Activated CD8-positive, alpha-beta memory T cell treated with anti-CD3 and anti-CD28 coated beads, Interleukin-2, amount 10 ng/mL, durations not matched to agents 7 days and 5 days (primary cell): ENCODE measurements at regions not wholly inside any gene's neighbourhood (a gene's known extent, or its start where the extent isn't known, plus 50 kb on each side); places are given as distances from the start of the nearest gene placed in this dataset.

Source experiments
- ATAC-seq: fragments of 150-1000 bp; cut with Tn5 transposase; one replicate; pipeline ENCODE4 v1.10.0; 2021; ENCODE audit warnings: moderate library complexity
- CTCF ChIA-PET: fragments of 350-600 bp; sonication (Branson Sonifier 250); formaldehyde crosslinking; loops from one replicate; lab custom pipeline; 2021; ENCODE audit warnings: antibody characterized with exemption; lab: Charles Lee
- DNase-seq: peaks from one replicate; pipeline ENCODE4 v3.0.0-alpha.2; 2020
- H3K27ac Mint-ChIP-seq: one replicate; pipeline ENCODE4 v1.8.0; 2021; ENCODE audit warnings: mild to moderate bottlenecking, mixed read lengths
- H3K27me3 Mint-ChIP-seq: one replicate; pipeline ENCODE4 v1.8.0; 2021; ENCODE audit warnings: mixed read lengths
- H3K36me3 Mint-ChIP-seq: one replicate; pipeline ENCODE4 v1.8.0; 2021; ENCODE audit warnings: mild to moderate bottlenecking, mixed read lengths
- H3K4me1 Mint-ChIP-seq: one replicate; pipeline ENCODE4 v1.8.0; 2021; ENCODE audit warnings: mixed read lengths
- H3K4me3 Mint-ChIP-seq: one replicate; pipeline ENCODE4 v1.8.0; 2021; ENCODE audit warnings: mild to moderate bottlenecking, moderate library complexity, mixed read lengths
- H3K9me3 Mint-ChIP-seq: one replicate; pipeline ENCODE4 v1.8.0; 2022; ENCODE audit warnings: low read depth, mixed read lengths

GRCh38 chr22:48931452-48931851 lies 896.2 kb downstream of the BRD1 start:
- Mint-ChIP-seq H3K27ac (no peak overlapping the region), H3K36me3 (no peaks in the 10 kb centered on the region), H3K4me3 (no peak overlapping the region), H3K27me3 (no peaks in the 10 kb centered on the region), H3K9me3 (no peaks in the 10 kb centered on the region), H3K4me1 (no peaks in the 10 kb centered on the region)
- CTCF ChIA-PET: no interaction called here
- ATAC-seq (no peak), DNase-seq (peak; percentile 22)

GRCh38 chr22:48929276-48929790 lies 898.3 kb downstream of the BRD1 start:
- DNase-seq (peak; percentile 16), ATAC-seq (no peak)
- no peaks in the 10 kb centered on the region for H3K27me3 Mint-ChIP-seq
- no peaks in the 10 kb centered on the region for H3K36me3 Mint-ChIP-seq
- H3K4me1 Mint-ChIP-seq: no peaks in the 10 kb centered on the region
- no peak overlapping the region for H3K27ac Mint-ChIP-seq
- no peak overlapping the region for H3K4me3 Mint-ChIP-seq
- no peaks in the 10 kb centered on the region for H3K9me3 Mint-ChIP-seq
- CTCF ChIA-PET: no interaction called here

DNA sequence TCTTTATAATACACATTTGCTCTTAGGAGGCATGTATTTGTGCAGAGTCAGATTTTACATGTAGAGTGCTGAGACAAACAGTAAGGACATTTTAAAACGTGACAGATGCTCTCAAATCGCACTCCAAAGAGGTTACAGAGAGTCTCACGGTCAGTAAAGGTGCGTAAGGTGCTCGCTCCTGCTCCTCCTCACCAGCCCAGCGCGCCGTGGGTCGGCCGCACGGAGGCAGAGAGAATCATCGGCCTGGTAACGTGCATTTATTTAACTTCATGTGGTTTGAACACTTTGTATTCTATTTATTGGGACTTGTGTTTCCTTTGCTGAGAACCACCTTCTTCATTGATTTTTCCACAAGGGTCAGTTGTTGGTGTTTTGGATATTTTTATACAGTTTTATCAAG lies 900.1 kb downstream of the BRD1 start:
- H3K9me3 Mint-ChIP-seq: no peaks in the 10 kb centered on the region
- ATAC-seq: no peak
- no peaks in the 10 kb centered on the region for H3K27me3 Mint-ChIP-seq
- CTCF ChIA-PET: no interaction called here
- peak; percentile 28 for DNase-seq
- no peak overlapping the region for H3K4me3 Mint-ChIP-seq
- H3K4me1 Mint-ChIP-seq: no peaks in the 10 kb centered on the region
- no peaks in the 10 kb centered on the region for H3K36me3 Mint-ChIP-seq
- H3K27ac Mint-ChIP-seq: no peak overlapping the region

GRCh38 chr22:48926643-48927042 lies 901.0 kb downstream of the BRD1 start:
- Mint-ChIP-seq H3K27ac (no peak overlapping the region), H3K4me1 (no peaks in the 10 kb centered on the region), H3K27me3 (no peaks in the 10 kb centered on the region), H3K4me3 (no peak overlapping the region), H3K9me3 (no peaks in the 10 kb centered on the region), H3K36me3 (no peaks in the 10 kb centered on the region)
- ATAC-seq: no peak
- DNase-seq: peak; percentile 21
- CTCF ChIA-PET: no interaction called here

DNA sequence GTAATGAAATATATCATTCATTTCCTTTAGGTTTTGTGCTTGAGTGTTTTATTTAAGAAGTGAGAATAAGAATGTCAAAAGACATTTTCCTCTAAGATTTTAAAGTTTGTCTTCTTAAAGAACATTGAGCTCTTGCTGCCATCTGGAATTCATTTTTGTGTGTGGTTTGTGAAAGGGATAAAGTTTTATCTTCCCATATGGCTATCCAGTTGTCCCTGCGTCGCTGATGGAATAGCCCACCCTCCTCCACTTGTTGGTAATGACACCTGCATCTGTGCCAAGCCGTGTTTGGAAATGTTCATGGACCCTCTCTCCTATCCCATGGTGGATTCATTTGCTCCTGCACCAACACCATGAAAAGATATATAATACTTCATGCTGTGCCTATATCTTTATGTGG lies 901.5 kb downstream of the BRD1 start:
- no peak for ATAC-seq
- Mint-ChIP-seq H3K36me3 (no peaks in the 10 kb centered on the region), H3K4me3 (no peak overlapping the region), H3K9me3 (no peaks in the 10 kb centered on the region), H3K4me1 (no peaks in the 10 kb centered on the region), H3K27me3 (no peaks in the 10 kb centered on the region), H3K27ac (no peak overlapping the region)
- no peak for DNase-seq
- CTCF ChIA-PET: no interaction called here

- peak; percentile 28 for DNase-seq
- Mint-ChIP-seq H3K27me3 (no peaks in the 10 kb centered on the region), H3K27ac (no peak overlapping the region), H3K4me1 (no peaks in the 10 kb centered on the region), H3K4me3 (no peak overlapping the region), H3K9me3 (no peaks in the 10 kb centered on the region), H3K36me3 (no peaks in the 10 kb centered on the region)
- ATAC-seq: no peak
- CTCF ChIA-PET: no interaction called here
These were observed 902.2 kb downstream of the BRD1 start for GRCh38 chr22:48925450-48925849.

- Mint-ChIP-seq H3K36me3 (no peaks in the 10 kb centered on the region), H3K27me3 (no peaks in the 10 kb centered on the region), H3K4me1 (no peaks in the 10 kb centered on the region), H3K9me3 (no peaks in the 10 kb centered on the region), H3K27ac (no peak overlapping the region), H3K4me3 (no peak overlapping the region)
- no peak for ATAC-seq
- CTCF ChIA-PET: no interaction called here
- peak; percentile 11 for DNase-seq
These were observed 903.7 kb downstream of the BRD1 start for GRCh38 chr22:48923996-48924395.

DNA sequence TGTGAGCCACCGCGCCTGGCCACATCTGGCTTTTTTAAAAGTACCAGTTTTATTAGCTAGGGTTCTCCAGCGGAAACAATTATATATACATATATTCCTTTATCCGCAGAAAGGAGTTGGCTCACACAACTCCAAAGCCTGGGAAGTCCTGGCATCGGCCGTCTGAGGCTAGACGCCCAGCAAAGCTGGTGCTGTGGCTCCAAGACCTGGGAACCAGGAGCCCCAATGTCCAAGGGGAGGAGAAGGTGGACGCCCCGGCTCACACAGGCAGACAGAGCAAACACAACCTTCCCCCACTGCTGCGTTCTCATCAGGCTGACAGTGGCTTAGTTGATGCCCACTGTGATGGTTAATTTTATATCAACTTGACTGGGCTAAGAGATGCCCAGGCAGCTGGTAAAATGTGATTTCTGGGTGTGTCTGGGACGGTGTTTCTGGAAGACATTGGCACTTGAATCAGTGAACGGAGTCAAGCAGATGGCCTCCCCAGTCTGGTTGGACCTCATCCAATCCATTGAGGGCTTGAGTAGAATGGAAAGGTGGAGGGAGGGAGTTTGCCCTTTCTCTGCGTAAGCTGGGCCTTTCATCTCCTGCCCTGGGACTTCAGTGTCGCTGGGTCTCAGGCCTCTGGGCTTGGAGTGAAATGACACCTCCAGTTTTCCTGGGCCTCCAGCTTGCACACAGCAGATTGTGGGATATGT lies 904.4 kb downstream of the BRD1 start:
- H3K36me3 Mint-ChIP-seq: no peaks in the 10 kb centered on the region
- peak; percentile 21 for DNase-seq
- ATAC-seq: no peak
- H3K27me3 Mint-ChIP-seq: no peaks in the 10 kb centered on the region
- H3K9me3 Mint-ChIP-seq: no peaks in the 10 kb centered on the region
- no peaks in the 10 kb centered on the region for H3K4me1 Mint-ChIP-seq
- CTCF ChIA-PET: no interaction called here
- no peak overlapping the region for H3K27ac Mint-ChIP-seq
- H3K4me3 Mint-ChIP-seq: no peak overlapping the region

- Mint-ChIP-seq H3K4me1 (no peaks in the 10 kb centered on the region), H3K27ac (no peak overlapping the region), H3K27me3 (no peaks in the 10 kb centered on the region), H3K36me3 (no peaks in the 10 kb centered on the region), H3K4me3 (no peak overlapping the region), H3K9me3 (peaks cover 6% of the 10 kb centered on the region)
- DNase-seq: peak; percentile 28
- CTCF ChIA-PET: no interaction called here
- ATAC-seq: no peak
These were observed 906.2 kb downstream of the BRD1 start for GRCh38 chr22:48921411-48921903.

GRCh38 chr22:48920776-48921241 lies 906.9 kb downstream of the BRD1 start:
- ATAC-seq: no peak
- peaks cover 6% of the 10 kb centered on the region for H3K9me3 Mint-ChIP-seq
- no peaks in the 10 kb centered on the region for H3K27me3 Mint-ChIP-seq
- no peaks in the 10 kb centered on the region for H3K36me3 Mint-ChIP-seq
- CTCF ChIA-PET: no interaction called here
- H3K27ac Mint-ChIP-seq: no peak overlapping the region
- no peak overlapping the region for H3K4me3 Mint-ChIP-seq
- DNase-seq: peak; percentile 18
- H3K4me1 Mint-ChIP-seq: no peaks in the 10 kb centered on the region

GRCh38 chr22:48919851-48920589 lies 907.7 kb downstream of the BRD1 start:
- ATAC-seq (no peak), DNase-seq (peak; percentile 31)
- CTCF ChIA-PET: no interaction called here
- Mint-ChIP-seq H3K9me3 (peaks cover 6% of the 10 kb centered on the region), H3K36me3 (no peaks in the 10 kb centered on the region), H3K27ac (no peak overlapping the region), H3K4me3 (no peak overlapping the region), H3K4me1 (no peaks in the 10 kb centered on the region), H3K27me3 (no peaks in the 10 kb centered on the region)

DNA sequence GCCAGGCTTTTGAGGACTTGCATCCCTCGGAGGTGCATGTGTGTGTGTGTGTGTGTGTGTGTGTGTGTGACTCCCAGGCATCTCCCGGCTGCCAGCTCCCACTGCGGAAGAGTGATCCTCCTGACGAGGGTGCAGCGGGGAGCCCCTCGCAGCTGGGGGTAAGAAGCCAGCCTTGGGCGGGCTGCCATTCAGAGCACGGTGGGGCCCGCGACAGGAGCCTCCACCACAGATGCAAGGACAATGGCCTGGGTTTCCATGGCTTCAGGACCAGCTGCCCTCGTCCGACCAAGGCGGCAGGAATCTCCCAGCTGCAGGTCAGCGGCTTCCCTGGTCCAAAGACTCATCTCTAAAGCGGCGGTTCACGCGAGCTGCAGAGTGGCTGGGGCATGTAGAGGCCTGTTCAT lies 908.5 kb downstream of the BRD1 start:
- Mint-ChIP-seq H3K9me3 (peaks cover 8% of the 10 kb centered on the region), H3K27ac (no peak overlapping the region), H3K36me3 (no peaks in the 10 kb centered on the region), H3K4me1 (no peaks in the 10 kb centered on the region), H3K4me3 (no peak overlapping the region), H3K27me3 (no peaks in the 10 kb centered on the region)
- peak; percentile 19 for DNase-seq
- CTCF ChIA-PET: no interaction called here
- no peak for ATAC-seq

DNA sequence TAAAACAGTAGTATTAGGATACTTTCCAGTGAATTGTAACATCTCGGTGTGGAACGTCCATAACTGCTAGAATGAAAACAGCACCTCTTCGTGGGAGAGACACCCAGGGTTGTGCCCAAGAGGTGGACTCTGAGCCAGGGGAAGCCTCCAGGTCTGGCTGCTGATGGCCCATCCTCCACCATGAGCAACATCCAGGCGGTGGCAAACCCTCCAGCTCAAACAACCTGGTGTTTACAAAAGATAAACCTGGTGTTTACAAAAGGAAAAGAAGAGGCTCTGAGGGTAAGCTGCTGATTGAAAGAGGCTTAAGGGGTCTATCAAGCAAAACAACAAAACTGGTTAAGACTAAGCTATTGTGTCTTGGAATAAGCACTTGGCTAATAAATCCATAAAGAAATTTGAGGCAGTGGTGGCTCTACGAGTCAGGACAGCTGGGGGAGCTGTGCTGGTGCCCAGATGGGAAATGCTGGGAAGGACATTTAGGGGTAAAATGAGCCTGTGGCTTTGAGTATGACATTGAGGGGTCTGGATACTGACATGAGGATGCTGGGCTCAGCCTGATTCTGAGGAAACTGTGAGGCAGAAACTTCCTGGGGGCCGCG lies 909.0 kb downstream of the BRD1 start:
- CTCF ChIA-PET: no interaction called here
- Mint-ChIP-seq H3K4me1 (no peaks in the 10 kb centered on the region), H3K4me3 (no peak overlapping the region), H3K36me3 (no peaks in the 10 kb centered on the region), H3K27ac (no peak overlapping the region), H3K9me3 (peaks cover 8% of the 10 kb centered on the region), H3K27me3 (no peaks in the 10 kb centered on the region)
- peak; percentile 7 for DNase-seq
- no peak for ATAC-seq
